ENCODE measurements at regions not wholly inside any gene's neighbourhood (a gene's known extent, or its start where the extent isn't known, plus 50 kb on each side); places are given as distances from the start of the nearest gene placed in this dataset.

GRCh38 chr14:46034305-46034704, 617.3 kb downstream of the RPL10L start:
- ChIA-PET CTCF (no interaction called here), POLR2A (no interaction called here)
- H4K20me1 ChIP-seq (replicated peaks; ENCODE audit: control insufficient read depth, extremely low read depth, insufficient read depth, low read length) = no peaks in the 10 kb centered on the region
- no peak overlapping the region for H3K4me3 ChIP-seq (replicated peaks in 1 of 3; ENCODE audit: insufficient read depth in 1 of 3, low read depth in 1 of 3, low read length in 3 of 3)
- no TSS peak for BruUV-seq (replicated peaks)
- H3K4me2 ChIP-seq (ENCODE audit: insufficient read depth, low read length) = no peak overlapping the region
- DNase-seq (ENCODE audit: low read depth, low spot score) = no peak
- no peaks in the 10 kb centered on the region for H3K9me3 ChIP-seq (replicated peaks; ENCODE audit: control insufficient read depth, insufficient read depth, low read length)
- no peak overlapping the region for H3K27ac ChIP-seq (ENCODE audit: insufficient read depth, low read depth, low read length)
- intact Hi-C loops (cut with micrococcal nuclease) = no loop called here
- H3K9ac ChIP-seq (replicated peaks; ENCODE audit: extremely low read depth, insufficient read depth, low read length) = no peak overlapping the region
- TF ChIP-seq GATA2 (IDR thresholded peaks at IDR 0.05; ENCODE audit: insufficient read depth, insufficient read length, low read depth, low read length) (no peak), MYC (IDR thresholded peaks at IDR 0.05; ENCODE audit: low read depth, low read length) (no peak), JUN (IDR thresholded peaks at IDR 0.05; ENCODE audit: borderline replicate concordance, insufficient read depth, insufficient read length, low read depth) (no peak), POLR2AphosphoS5 (IDR thresholded peaks at IDR 0.05; ENCODE audit: insufficient read depth, low read depth, low read length) (no peak), POLR2A (IDR thresholded peaks at IDR 0.05; ENCODE audit: low read depth, low read length) (no peak), EZH2 (IDR thresholded peaks at IDR 0.05; ENCODE audit: borderline replicate concordance, low read depth, low read length, severe bottlenecking) (no peak), CTCF (IDR thresholded peaks at IDR 0.05; ENCODE audit: extremely low read depth in 1 of 2, insufficient read depth in 1 of 2, low read depth in 1 of 2, low read length in 2 of 2) (no peak), FOS (IDR thresholded peaks at IDR 0.05; ENCODE audit: borderline replicate concordance, insufficient read depth, low read length) (no peak)
- TF ChIP-seq, protein P1, sequence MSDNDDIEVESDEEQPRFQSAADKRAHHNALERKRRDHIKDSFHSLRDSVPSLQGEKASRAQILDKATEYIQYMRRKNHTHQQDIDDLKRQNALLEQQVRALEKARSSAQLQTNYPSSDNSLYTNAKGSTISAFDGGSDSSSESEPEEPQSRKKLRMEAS (IDR thresholded peaks at IDR 0.05; ENCODE audit: insufficient read depth, insufficient read length) = no peak
- no peak overlapping the region for H2AFZ ChIP-seq (ENCODE audit: low read depth, low read length)
- H3K79me2 ChIP-seq (ENCODE audit: control insufficient read depth, insufficient read depth, low read length) = no peaks in the 10 kb centered on the region
- no peaks in the 10 kb centered on the region for H3K27me3 ChIP-seq (ENCODE audit: control insufficient read depth in 2 of 2, insufficient read depth in 2 of 2, low read length in 2 of 2)
- H3K36me3 ChIP-seq (ENCODE audit: control insufficient read depth in 2 of 2, extremely low read depth in 1 of 2, insufficient read depth in 2 of 2, low read length in 2 of 2) = no peaks in the 10 kb centered on the region
- no peaks in the 10 kb centered on the region for H3K9me1 ChIP-seq (replicated peaks; ENCODE audit: control insufficient read depth, extremely low read depth, insufficient read depth, low read length)
- H3K4me1 ChIP-seq (ENCODE audit: control insufficient read depth, extremely low read depth, insufficient read depth, low read length) = no peaks in the 10 kb centered on the region
- no peak for FAIRE-seq
- dilution Hi-C loops (cut with MboI; ENCODE audit: extremely low pct_ligation_motif_present, low sequenced_read_pairs) = no loop called here

Data from endothelial cell of umbilical vein (primary cell).